ENCODE measurements at regions not wholly inside any gene's neighbourhood (a gene's known extent, or its start where the extent isn't known, plus 50 kb on each side); places are given as distances from the start of the nearest gene placed in this dataset.

GRCh38 chr15:94033014-94033682 is 198.2 kb upstream of the MCTP2 start:
- DNase-seq (ENCODE audit: low spot score) (no peak), ATAC-seq (ENCODE audit: low FRiP score) (no peak)
- TF ChIP-seq CTCF (IDR thresholded peaks at IDR 0.05) = no peak

- no peak for TF ChIP-seq CTCF (IDR thresholded peaks at IDR 0.05)
- no peak for DNase-seq (ENCODE audit: low spot score)
- ATAC-seq (ENCODE audit: low FRiP score) = no peak
These were observed 198.8 kb upstream of the MCTP2 start for GRCh38 chr15:94032571-94032970.

GRCh38 chr15:94031072-94031471 is 200.3 kb upstream of the MCTP2 start:
- DNase-seq (ENCODE audit: low spot score) (no peak), ATAC-seq (ENCODE audit: low FRiP score) (no peak)
- TF ChIP-seq CTCF (IDR thresholded peaks at IDR 0.05) = no peak

GRCh38 chr15:94029495-94029894 is 201.9 kb upstream of the MCTP2 start:
- no peak for TF ChIP-seq CTCF (IDR thresholded peaks at IDR 0.05)

DNA sequence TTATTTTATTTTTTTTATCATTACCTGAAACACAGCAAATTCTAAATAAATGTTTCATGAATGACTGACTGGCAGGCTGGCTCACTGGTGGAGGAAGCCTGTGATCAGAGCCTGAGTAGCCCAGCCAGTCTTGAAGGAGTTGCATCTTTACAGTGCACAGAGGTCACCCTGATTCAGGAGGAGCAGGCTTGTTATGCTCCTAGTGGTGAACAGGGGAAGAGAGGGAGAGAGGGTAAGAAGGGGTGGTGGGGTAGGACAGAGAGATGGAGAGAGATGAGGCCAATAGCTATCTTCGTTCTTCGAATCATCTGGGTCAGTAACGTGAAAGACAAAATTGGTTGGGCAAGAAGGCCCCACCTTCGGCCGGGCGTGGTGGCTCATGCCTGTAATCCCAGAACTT is 202.6 kb upstream of the MCTP2 start:
- TF ChIP-seq CTCF (IDR thresholded peaks at IDR 0.05) = no peak
- DNase-seq (ENCODE audit: low spot score) = no peak
- no peak for ATAC-seq (ENCODE audit: low FRiP score)

More at GRCh38 chr15:94029495-94029894, 201.9 kb upstream of the MCTP2 start:
- ATAC-seq (ENCODE audit: low FRiP score) = no peak
- DNase-seq (ENCODE audit: low spot score) = no peak

DNA sequence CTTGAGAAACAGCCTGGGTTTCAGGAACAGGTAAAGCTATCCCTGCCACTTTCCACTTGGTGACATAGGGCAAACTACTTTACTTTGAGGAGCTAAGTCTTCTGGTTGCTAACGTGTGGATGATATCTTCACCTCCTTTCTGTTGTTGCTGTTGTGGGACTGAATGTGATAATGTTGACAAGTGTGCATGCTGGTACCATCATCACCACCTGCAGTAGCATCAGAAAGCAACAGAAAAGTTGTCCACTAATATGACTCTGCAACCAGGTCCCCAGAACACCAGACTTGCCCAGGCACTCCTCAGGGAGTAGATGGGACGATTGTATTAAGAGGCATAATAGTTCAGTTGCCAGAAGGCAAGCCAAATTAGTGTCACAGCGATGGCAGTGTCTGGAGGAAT is 203.2 kb upstream of the MCTP2 start:
- DNase-seq (ENCODE audit: low spot score) = no peak
- no peak for TF ChIP-seq CTCF (IDR thresholded peaks at IDR 0.05)
- no peak for ATAC-seq (ENCODE audit: low FRiP score)

DNA sequence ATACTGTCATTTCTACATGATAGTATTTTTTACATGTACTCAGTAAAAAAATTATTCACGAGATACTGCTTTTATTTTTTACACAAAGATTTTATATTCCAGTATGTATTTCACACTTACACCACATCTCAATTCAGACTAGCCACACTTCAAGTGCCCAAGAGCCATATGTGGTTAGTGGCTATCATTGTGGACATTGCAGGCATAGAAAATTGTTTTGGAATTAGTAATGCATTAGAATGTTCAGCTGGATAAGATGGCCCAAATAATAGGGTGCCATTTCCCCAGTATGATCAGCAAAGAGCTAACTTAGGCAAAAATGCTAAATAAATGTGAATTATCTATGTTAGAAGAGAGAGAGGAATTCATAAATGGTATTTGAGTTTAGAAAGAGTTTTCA is 203.8 kb upstream of the MCTP2 start:
- TF ChIP-seq CTCF (IDR thresholded peaks at IDR 0.05) = no peak
- ATAC-seq (ENCODE audit: low FRiP score) (no peak), DNase-seq (ENCODE audit: low spot score) (no peak)
